ENCODE measurements at regions not wholly inside any gene's neighbourhood (a gene's known extent, or its start where the extent isn't known, plus 50 kb on each side); places are given as distances from the start of the nearest gene placed in this dataset.

- Mint-ChIP-seq H3K36me3 (ENCODE audit: insufficient read depth, unreplicated experiment) (no peaks in the 10 kb centered on the region), H3K9me3 (ENCODE audit: low read depth, unreplicated experiment) (no peaks in the 10 kb centered on the region), H3K27me3 (ENCODE audit: unreplicated experiment) (no peaks in the 10 kb centered on the region), H3K4me3 (ENCODE audit: low read depth, unreplicated experiment) (no peak overlapping the region), H3K4me1 (ENCODE audit: low read depth, unreplicated experiment) (no peaks in the 10 kb centered on the region), H3K27ac (ENCODE audit: unreplicated experiment) (no peak overlapping the region)
- CTCF ChIA-PET: no interaction called here
- no peak for DNase-seq
- no peak for TF ChIP-seq CTCF (IDR thresholded peaks at IDR 0.05; ENCODE audit: unreplicated experiment)
- BruUV-seq (replicated peaks): no TSS peak
- intact Hi-C loops (cut with micrococcal nuclease; ENCODE audit: unreplicated experiment): loop anchor here (10.0 kb wide), 1 partner anchor 117 kb away; the partner anchor contains the start of gene SYT4
Observed at GRCh38 chr18:43392168-43392567, 114.9 kb upstream of the SYT4 start.

GRCh38 chr18:43393174-43393573, 115.9 kb upstream of the SYT4 start:
- intact Hi-C loops (cut with micrococcal nuclease; ENCODE audit: unreplicated experiment): loop anchor here (10.0 kb wide), 1 partner anchor 118 kb away; the partner anchor contains the start of gene SYT4
- H3K4me3 Mint-ChIP-seq (ENCODE audit: low read depth, unreplicated experiment): no peak overlapping the region
- H3K27me3 Mint-ChIP-seq (ENCODE audit: unreplicated experiment): no peaks in the 10 kb centered on the region
- no peak overlapping the region for H3K27ac Mint-ChIP-seq (ENCODE audit: unreplicated experiment)
- H3K9me3 Mint-ChIP-seq (ENCODE audit: low read depth, unreplicated experiment): no peaks in the 10 kb centered on the region
- BruUV-seq (replicated peaks): no TSS peak
- TF ChIP-seq CTCF (IDR thresholded peaks at IDR 0.05; ENCODE audit: unreplicated experiment): no peak
- DNase-seq: no peak
- no peaks in the 10 kb centered on the region for H3K4me1 Mint-ChIP-seq (ENCODE audit: low read depth, unreplicated experiment)
- H3K36me3 Mint-ChIP-seq (ENCODE audit: insufficient read depth, unreplicated experiment): no peaks in the 10 kb centered on the region
- CTCF ChIA-PET: no interaction called here

GRCh38 chr18:43396266-43396665, 119.0 kb upstream of the SYT4 start:
- CTCF ChIA-PET: interaction anchor here (1.2 kb wide), 1 partner anchor 800 kb away, joined by 3 read pairs; no protein-coding TSS in a partner anchor
- H3K36me3 Mint-ChIP-seq (ENCODE audit: insufficient read depth, unreplicated experiment): no peaks in the 10 kb centered on the region
- DNase-seq: no peak
- H3K27ac Mint-ChIP-seq (ENCODE audit: unreplicated experiment): no peak overlapping the region
- TF ChIP-seq CTCF (IDR thresholded peaks at IDR 0.05; ENCODE audit: unreplicated experiment): no peak
- H3K4me1 Mint-ChIP-seq (ENCODE audit: low read depth, unreplicated experiment): no peaks in the 10 kb centered on the region
- no peaks in the 10 kb centered on the region for H3K27me3 Mint-ChIP-seq (ENCODE audit: unreplicated experiment)
- no peaks in the 10 kb centered on the region for H3K9me3 Mint-ChIP-seq (ENCODE audit: low read depth, unreplicated experiment)
- intact Hi-C loops (cut with micrococcal nuclease; ENCODE audit: unreplicated experiment): loop anchor here (1.0 to 10.0 kb wide), 6 partner anchors 121 to 1344 kb away; partner anchors contain the start of gene SYT4
- H3K4me3 Mint-ChIP-seq (ENCODE audit: low read depth, unreplicated experiment): no peak overlapping the region
- BruUV-seq (replicated peaks): no TSS peak

- H3K27ac Mint-ChIP-seq (ENCODE audit: unreplicated experiment): no peak overlapping the region
- H3K4me1 Mint-ChIP-seq (ENCODE audit: low read depth, unreplicated experiment): no peaks in the 10 kb centered on the region
- no peaks in the 10 kb centered on the region for H3K36me3 Mint-ChIP-seq (ENCODE audit: insufficient read depth, unreplicated experiment)
- no peak for DNase-seq
- CTCF ChIA-PET: no interaction called here
- intact Hi-C loops (cut with micrococcal nuclease; ENCODE audit: unreplicated experiment): loop anchor here (5.0 to 10.0 kb wide), 3 partner anchors 124 to 1346 kb away; partner anchors contain the start of gene SYT4
- H3K4me3 Mint-ChIP-seq (ENCODE audit: low read depth, unreplicated experiment): no peak overlapping the region
- no TSS peak for BruUV-seq (replicated peaks)
- no peaks in the 10 kb centered on the region for H3K9me3 Mint-ChIP-seq (ENCODE audit: low read depth, unreplicated experiment)
- H3K27me3 Mint-ChIP-seq (ENCODE audit: unreplicated experiment): no peaks in the 10 kb centered on the region
- TF ChIP-seq CTCF (IDR thresholded peaks at IDR 0.05; ENCODE audit: unreplicated experiment): no peak
Observed at GRCh38 chr18:43398601-43399000, 121.3 kb upstream of the SYT4 start.
